Fibroblast of lung (primary cell): ENCODE measurements at regions not wholly inside any gene's neighbourhood (a gene's known extent, or its start where the extent isn't known, plus 50 kb on each side); places are given as distances from the start of the nearest gene placed in this dataset.

Experiments
- DNase-seq, 2 donors: peaks; one replicate each; pipeline versions ENCODE4 v3.0.0 to v3.0.0-alpha.2; 2010; ENCODE audit warnings: low read depth in 2 of 2
- H2AFZ ChIP-seq: 2 replicates; pipeline ENCODE4 v1.5.1; 2012; ENCODE audit warnings: low read length, control low read depth, inconsistent platforms
- H3K27ac ChIP-seq: 2 replicates; pipeline ENCODE4 v1.5.1; 2011; ENCODE audit warnings: low read length, control low read depth; ENCODE audit not compliant: insufficient read depth
- H3K27me3 ChIP-seq: 2 replicates; pipeline ENCODE4 v1.5.1; 2011; ENCODE audit warnings: mild to moderate bottlenecking, low read length; ENCODE audit not compliant: control insufficient read depth, insufficient read depth
- H3K36me3 ChIP-seq: 2 replicates; pipeline ENCODE4 v1.5.1; 2011; ENCODE audit warnings: low read length; ENCODE audit not compliant: control insufficient read depth, insufficient read depth
- H3K4me1 ChIP-seq: 2 replicates; pipeline ENCODE4 v1.5.1; 2011; ENCODE audit warnings: low read length; ENCODE audit not compliant: control insufficient read depth, insufficient read depth; ENCODE audit errors: extremely low read depth
- H3K4me2 ChIP-seq: 2 replicates; pipeline ENCODE4 v1.5.1; 2011; ENCODE audit warnings: low read length, control low read depth; ENCODE audit not compliant: insufficient read depth; ENCODE audit errors: extremely low read depth
- H3K4me3 ChIP-seq, 4 experiments: fragments of 200-600 bp in 1 of 4; sonication (generic) in 1 of 4; replicated peaks in 1 of 4; 2 replicates each; pipeline ENCODE4 v1.5.1; 2011 to 2016; ENCODE audit warnings: low read length in 4 of 4, low read depth in 3 of 4, mild to moderate bottlenecking in 3 of 4, control low read depth in 2 of 4, inconsistent platforms in 1 of 4, mixed read lengths in 1 of 4; ENCODE audit not compliant: insufficient read depth in 1 of 4; ENCODE audit errors: control extremely low read depth in 1 of 4
- H3K79me2 ChIP-seq: 2 replicates; pipeline ENCODE4 v1.5.1; 2012; ENCODE audit warnings: mild to moderate bottlenecking, low read length, inconsistent platforms; ENCODE audit not compliant: control insufficient read depth, insufficient read depth
- H3K9ac ChIP-seq: 2 replicates; pipeline ENCODE4 v1.5.1; 2011; ENCODE audit warnings: mild to moderate bottlenecking, low read length, control low read depth; ENCODE audit not compliant: insufficient read depth
- H3K9me3 ChIP-seq: 2 replicates; pipeline ENCODE4 v1.5.1; 2012; ENCODE audit warnings: low read depth, low read length; ENCODE audit not compliant: control insufficient read depth, insufficient read depth
- H4K20me1 ChIP-seq: 2 replicates; pipeline ENCODE4 v1.5.1; 2011; ENCODE audit warnings: low read length; ENCODE audit not compliant: control insufficient read depth, insufficient read depth; ENCODE audit errors: extremely low read depth
- CTCF ChIP-seq, 2 donors: IDR thresholded peaks in 1 of 2; conservative IDR thresholded peaks in 1 of 2; 1 replicate in 1 of 2; 2 replicates in 1 of 2; pipeline ENCODE4 v1.5.1; 2011 to 2012; ENCODE audit warnings: low read length in 2 of 2, control low read depth in 1 of 2, inconsistent platforms in 1 of 2, low read depth in 1 of 2, mild to moderate bottlenecking in 1 of 2
- EZH2 ChIP-seq: IDR thresholded peaks from 2 replicates; pipeline ENCODE4 v1.5.1; 2012; ENCODE audit warnings: low read length, control low read depth, mild to moderate bottlenecking; ENCODE audit errors: missing control alignments

GRCh38 chr14:94904636-94905035 is 134.7 kb upstream of the GSC start:
- no peak for TF ChIP-seq EZH2
- no peak for TF ChIP-seq CTCF (conservative IDR thresholded peaks at IDR 0.05 in 1 of 2, IDR thresholded peaks at IDR 0.05 in 1 of 2; ENCODE audit: low read depth in 1 of 2, low read length in 2 of 2)
- Histone ChIP-seq H4K20me1 (no peaks in the 10 kb centered on the region), H3K36me3 (no peaks in the 10 kb centered on the region), H2AFZ (no peak overlapping the region), H3K27me3 (no peaks in the 10 kb centered on the region), H3K4me2 (no peak overlapping the region), H3K4me1 (no peaks in the 10 kb centered on the region), H3K4me3 (no peak overlapping the region), H3K27ac (no peak overlapping the region), H3K9me3 (no peaks in the 10 kb centered on the region), H3K9ac (no peak overlapping the region), H3K79me2 (no peaks in the 10 kb centered on the region)
- DNase-seq = peak in 1 of 2 donors; percentile 67

GRCh38 chr14:94903883-94904282 is 134.0 kb upstream of the GSC start:
- H3K4me2 ChIP-seq = no peak overlapping the region
- no peak for TF ChIP-seq CTCF (conservative IDR thresholded peaks at IDR 0.05 in 1 of 2, IDR thresholded peaks at IDR 0.05 in 1 of 2; ENCODE audit: low read depth in 1 of 2, low read length in 2 of 2)
- no peak for TF ChIP-seq EZH2
- no peaks in the 10 kb centered on the region for H3K36me3 ChIP-seq
- H3K9ac ChIP-seq = no peak overlapping the region
- H3K4me1 ChIP-seq = no peaks in the 10 kb centered on the region
- H3K79me2 ChIP-seq = no peaks in the 10 kb centered on the region
- no peaks in the 10 kb centered on the region for H3K27me3 ChIP-seq
- no peak overlapping the region for H2AFZ ChIP-seq
- H3K27ac ChIP-seq = no peak overlapping the region
- H3K9me3 ChIP-seq = no peaks in the 10 kb centered on the region
- no peak overlapping the region for H3K4me3 ChIP-seq
- DNase-seq = no peak
- no peaks in the 10 kb centered on the region for H4K20me1 ChIP-seq

GRCh38 chr14:94903338-94903737 is 133.4 kb upstream of the GSC start:
- Histone ChIP-seq H3K9me3 (no peaks in the 10 kb centered on the region), H3K36me3 (no peaks in the 10 kb centered on the region), H3K4me1 (no peaks in the 10 kb centered on the region), H3K4me2 (no peak overlapping the region), H3K4me3 (no peak overlapping the region), H2AFZ (no peak overlapping the region), H4K20me1 (no peaks in the 10 kb centered on the region), H3K9ac (no peak overlapping the region), H3K27ac (no peak overlapping the region), H3K27me3 (no peaks in the 10 kb centered on the region), H3K79me2 (no peaks in the 10 kb centered on the region)
- TF ChIP-seq EZH2 (no peak), CTCF (conservative IDR thresholded peaks at IDR 0.05 in 1 of 2, IDR thresholded peaks at IDR 0.05 in 1 of 2; ENCODE audit: low read depth in 1 of 2, low read length in 2 of 2) (no peak)
- no peak for DNase-seq
